Body of pancreas (tissue), 4 donors: ENCODE measurements at regions not wholly inside any gene's neighbourhood (a gene's known extent, or its start where the extent isn't known, plus 50 kb on each side); places are given as distances from the start of the nearest gene placed in this dataset.

Experiments
- ATAC-seq: fragments of 150-250 bp; one replicate; pipeline ENCODE4 v1.9.1; 2016
- DNase-seq, 4 donors: peaks; one replicate each; pipeline ENCODE4 v3.0.0-alpha.2; 2019
- H3K27ac ChIP-seq, 4 donors: fragments of 200-600 bp; sonication (generic); 1 replicate in 3 of 4; 2 replicates in 1 of 4; pipeline versions ENCODE4 v1.5.1 to v1.6.1; 2016 to 2019; ENCODE audit warnings: mild to moderate bottlenecking in 1 of 4, mixed read lengths in 1 of 4, moderate library complexity in 1 of 4
- H3K27me3 ChIP-seq, 2 donors: fragments of 200-600 bp; sonication (generic); one replicate each; pipeline ENCODE4 v1.6.0; 2016; ENCODE audit warnings: mild to moderate bottlenecking in 1 of 2
- H3K36me3 ChIP-seq, 2 donors: fragments of 200-600 bp; sonication (generic); replicated peaks in 1 of 2; 2 replicates each; pipeline ENCODE4 v1.5.1; 2016; ENCODE audit warnings: low read depth in 2 of 2; ENCODE audit not compliant: insufficient read depth in 1 of 2
- H3K4me1 ChIP-seq: fragments of 200-600 bp; sonication (generic); one replicate; pipeline ENCODE4 v1.6.0; 2016
- H3K4me3 ChIP-seq, 2 donors: fragments of 200-600 bp; sonication (generic); 1 replicate in 1 of 2; 2 replicates in 1 of 2; pipeline ENCODE4 v1.5.1; 2016 to 2019
- H3K9me3 ChIP-seq, 3 donors: fragments of 200-600 bp; sonication (generic); 1 replicate in 2 of 3; 2 replicates in 1 of 3; pipeline ENCODE4 v1.5.1; 2016
- POLR2A ChIP-seq, 3 donors: fragments of 450-650 bp; IDR thresholded peaks; one replicate each; pipeline ENCODE4 v1.6.1; 2016; ENCODE audit warnings: antibody characterized with exemption in 3 of 3, mild to moderate bottlenecking in 2 of 3
- WGBS, 2 donors: methylation state at CpG; one replicate each; pipeline ENCODE4 v1.1.5; 2017; 5-methylcytosine and 5-hydroxymethylcytosine counted together
- intact Hi-C: fragments of 100-400 bp; cut with DNase I; formaldehyde crosslinking; loops from one replicate; pipeline ENCODE4 v1.15.1; 2023
- TF ChIP-seq, protein P1 (sequence below), 7 experiments: fragments of 450-650 bp in 4 of 7; fragments of 200-600 bp in 3 of 7; sonication (generic) in 3 of 7; IDR thresholded peaks; one replicate each; pipeline ENCODE4 v1.5.1; 2016 to 2019; ENCODE audit warnings: antibody characterized with exemption in 7 of 7

DNA sequence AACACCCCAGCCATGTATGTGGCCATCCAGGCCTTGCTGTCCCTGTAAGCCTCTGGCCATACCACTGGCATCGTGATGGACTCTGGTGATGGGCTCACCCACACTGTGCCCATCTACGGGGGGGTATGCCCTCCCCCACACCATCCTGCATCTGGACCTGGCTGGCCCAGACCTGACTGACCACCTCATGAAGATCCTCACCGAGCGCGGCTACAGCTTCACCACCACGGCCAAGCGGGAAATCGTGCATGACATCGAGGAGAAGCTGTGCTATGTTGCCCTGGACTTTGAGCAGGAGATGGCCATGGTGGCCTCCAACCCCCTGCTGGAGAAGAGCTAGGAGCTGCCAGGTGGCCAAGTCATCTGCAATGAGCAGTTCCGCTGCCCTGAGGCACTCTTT is 80.4 kb upstream of the ZCCHC2 start:
- TF ChIP-seq POLR2A (IDR thresholded peaks at IDR 0.05) = no peak
- TF ChIP-seq, protein P1, sequence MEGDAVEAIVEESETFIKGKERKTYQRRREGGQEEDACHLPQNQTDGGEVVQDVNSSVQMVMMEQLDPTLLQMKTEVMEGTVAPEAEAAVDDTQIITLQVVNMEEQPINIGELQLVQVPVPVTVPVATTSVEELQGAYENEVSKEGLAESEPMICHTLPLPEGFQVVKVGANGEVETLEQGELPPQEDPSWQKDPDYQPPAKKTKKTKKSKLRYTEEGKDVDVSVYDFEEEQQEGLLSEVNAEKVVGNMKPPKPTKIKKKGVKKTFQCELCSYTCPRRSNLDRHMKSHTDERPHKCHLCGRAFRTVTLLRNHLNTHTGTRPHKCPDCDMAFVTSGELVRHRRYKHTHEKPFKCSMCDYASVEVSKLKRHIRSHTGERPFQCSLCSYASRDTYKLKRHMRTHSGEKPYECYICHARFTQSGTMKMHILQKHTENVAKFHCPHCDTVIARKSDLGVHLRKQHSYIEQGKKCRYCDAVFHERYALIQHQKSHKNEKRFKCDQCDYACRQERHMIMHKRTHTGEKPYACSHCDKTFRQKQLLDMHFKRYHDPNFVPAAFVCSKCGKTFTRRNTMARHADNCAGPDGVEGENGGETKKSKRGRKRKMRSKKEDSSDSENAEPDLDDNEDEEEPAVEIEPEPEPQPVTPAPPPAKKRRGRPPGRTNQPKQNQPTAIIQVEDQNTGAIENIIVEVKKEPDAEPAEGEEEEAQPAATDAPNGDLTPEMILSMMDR (IDR thresholded peaks at IDR 0.05) = no peak
- WGBS, 2 donors = 91 to 97% methylated on average over 6 to 10 of the region's 10 CpGs
- Histone ChIP-seq H3K9me3 (no peaks in the 10 kb centered on the region), H3K27ac (no peak overlapping the region), H3K4me1 (peaks cover 7% of the 10 kb centered on the region), H3K27me3 (no peaks in the 10 kb centered on the region), H3K4me3 (no peak overlapping the region), H3K36me3 (no peaks in the 10 kb centered on the region)
- DNase-seq (no peak), ATAC-seq (no peak)
- intact Hi-C loops = no loop called here

DNA sequence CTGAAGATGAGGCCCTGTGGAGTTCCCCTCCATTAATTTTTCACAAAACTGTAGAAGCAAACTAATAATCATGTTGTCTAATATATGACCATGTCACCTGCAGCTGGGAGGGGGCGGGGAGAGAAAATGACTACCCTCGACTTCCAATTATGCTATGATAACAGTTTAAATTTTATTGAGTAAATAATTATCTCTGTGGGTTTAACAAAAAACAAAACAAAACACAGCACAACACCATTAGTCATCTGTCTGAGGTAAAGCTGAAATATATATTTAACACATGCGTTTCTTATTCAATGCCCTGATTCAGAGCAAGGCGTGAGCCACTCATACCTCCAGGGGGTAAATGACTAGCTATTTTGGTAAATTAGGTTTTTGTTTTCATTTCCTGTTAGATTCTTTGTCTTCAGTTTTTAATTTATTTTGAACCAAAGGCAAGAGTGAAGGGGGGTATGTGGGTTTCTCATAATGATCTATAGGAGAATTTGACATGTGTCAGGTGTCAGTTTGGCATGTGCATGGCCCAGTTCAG is 77.4 kb upstream of the ZCCHC2 start:
- Histone ChIP-seq H3K27ac (no peak overlapping the region), H3K4me3 (no peak overlapping the region), H3K4me1 (peaks cover 5% of the 10 kb centered on the region), H3K36me3 (no peaks in the 10 kb centered on the region), H3K27me3 (no peaks in the 10 kb centered on the region), H3K9me3 (no peaks in the 10 kb centered on the region)
- no peak for ATAC-seq
- no peak for TF ChIP-seq POLR2A (IDR thresholded peaks at IDR 0.05)
- TF ChIP-seq, protein P1 (IDR thresholded peaks at IDR 0.05) = no peak
- intact Hi-C loops = no loop called here
- DNase-seq = no peak
- 68 to 74% methylated on average over 4 of the region's 4 CpGs for WGBS, 2 donors

DNA sequence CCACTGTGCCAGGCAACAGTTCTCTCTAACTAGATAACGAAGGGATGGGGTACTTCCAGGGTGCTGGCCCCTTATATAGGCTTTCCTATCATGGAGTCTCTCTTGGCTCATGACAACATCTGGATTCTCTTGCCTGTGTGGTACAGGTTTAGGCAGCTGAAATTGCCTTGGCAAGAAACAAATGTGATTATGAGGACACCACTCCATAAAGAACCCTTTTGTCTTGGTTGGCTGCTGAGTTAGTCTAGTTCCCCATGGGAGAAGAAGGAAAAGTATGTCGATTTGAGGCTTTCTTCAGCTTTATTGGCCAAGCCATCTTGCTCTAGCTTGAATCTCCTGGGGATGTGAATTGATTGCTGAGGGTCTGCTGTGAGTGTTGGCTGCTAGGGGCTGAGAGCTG is 76.3 kb upstream of the ZCCHC2 start:
- ATAC-seq (no peak), DNase-seq (no peak)
- intact Hi-C loops = no loop called here
- TF ChIP-seq, protein P1 (IDR thresholded peaks at IDR 0.05) = no peak
- no peak for TF ChIP-seq POLR2A (IDR thresholded peaks at IDR 0.05)
- WGBS, 2 donors = 61 to 81% methylated on average over 2 of the region's 2 CpGs
- Histone ChIP-seq H3K27me3 (no peaks in the 10 kb centered on the region), H3K27ac (no peak overlapping the region), H3K36me3 (no peaks in the 10 kb centered on the region), H3K9me3 (no peaks in the 10 kb centered on the region), H3K4me1 (peaks cover 15% of the 10 kb centered on the region), H3K4me3 (no peak overlapping the region)

DNA sequence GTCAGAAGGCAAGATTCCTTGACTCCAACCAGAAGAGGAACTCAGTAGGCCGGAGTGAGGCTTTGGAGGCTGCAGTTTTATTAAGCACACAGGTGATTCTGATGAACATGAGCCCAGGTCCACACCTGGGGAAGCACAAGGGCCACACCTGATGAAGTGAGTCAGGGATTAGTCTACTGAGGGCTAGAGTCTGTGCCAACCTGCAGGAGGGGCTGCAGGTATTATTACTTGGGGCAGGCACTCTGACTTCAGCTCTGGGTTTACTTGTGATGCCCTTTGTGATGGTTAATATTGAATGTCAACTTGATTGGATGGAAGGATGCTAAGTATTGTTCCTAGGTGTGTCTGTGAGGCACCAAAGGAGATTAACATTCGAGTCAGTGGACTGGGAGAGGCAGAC is 75.2 kb upstream of the ZCCHC2 start:
- H3K4me1 ChIP-seq = peaks cover 16% of the 10 kb centered on the region
- TF ChIP-seq, protein P1 (IDR thresholded peaks at IDR 0.05) = no peak
- no peak for TF ChIP-seq POLR2A (IDR thresholded peaks at IDR 0.05)
- no peak overlapping the region for H3K27ac ChIP-seq
- 80% methylated on average over 2 of the region's 2 CpGs for WGBS, 2 donors
- ATAC-seq = no peak
- intact Hi-C loops = no loop called here
- H3K36me3 ChIP-seq = no peaks in the 10 kb centered on the region
- DNase-seq = no peak
- no peaks in the 10 kb centered on the region for H3K27me3 ChIP-seq
- H3K4me3 ChIP-seq = no peak overlapping the region
- no peaks in the 10 kb centered on the region for H3K9me3 ChIP-seq

DNA sequence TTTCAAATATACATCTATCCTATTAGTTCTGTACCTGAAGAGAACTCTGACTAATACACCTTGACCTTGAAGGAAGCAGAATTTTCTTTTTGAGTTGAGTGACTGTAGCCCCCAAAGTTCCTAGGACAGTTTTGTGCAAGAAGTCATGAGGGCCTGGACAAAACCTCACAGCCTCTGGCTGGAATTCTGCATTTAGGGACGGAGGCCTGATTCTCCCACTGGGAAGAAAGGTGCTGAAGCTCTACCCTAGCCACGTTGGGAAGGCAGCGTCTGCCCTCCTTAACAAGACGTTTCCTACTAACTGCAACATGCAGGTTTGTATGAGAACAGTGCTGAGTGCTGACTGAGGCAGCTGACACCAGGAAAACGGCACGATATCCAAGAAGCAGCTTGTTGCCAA is 74.4 kb upstream of the ZCCHC2 start:
- intact Hi-C loops = no loop called here
- 57 to 63% methylated on average over 3 to 6 of the region's 6 CpGs for WGBS, 2 donors
- no peak for TF ChIP-seq POLR2A (IDR thresholded peaks at IDR 0.05)
- TF ChIP-seq, protein P1 (IDR thresholded peaks at IDR 0.05) = no peak

More for the DNA sequence above, 74.4 kb upstream of the ZCCHC2 start:
- DNase-seq = no peak
- no peak overlapping the region for H3K4me3 ChIP-seq
- no peaks in the 10 kb centered on the region for H3K36me3 ChIP-seq
- ATAC-seq = no peak
- no peaks in the 10 kb centered on the region for H3K9me3 ChIP-seq
- no peak overlapping the region for H3K27ac ChIP-seq
- peaks cover 16% of the 10 kb centered on the region for H3K4me1 ChIP-seq
- no peaks in the 10 kb centered on the region for H3K27me3 ChIP-seq
